H1 (cell line): ENCODE measurements at regions not wholly inside any gene's neighbourhood (a gene's known extent, or its start where the extent isn't known, plus 50 kb on each side); places are given as distances from the start of the nearest gene placed in this dataset.

Experiments
- CTCF ChIA-PET: fragments of 300-600 bp; sonication (Branson Sonifier 250); formaldehyde crosslinking; loops from one replicate; lab custom pipeline; 2021; ENCODE audit not compliant: partially characterized antibody; lab: Charles Lee
- POLR2A ChIA-PET: fragments of 300-600 bp; sonication (Branson Sonifier 250); formaldehyde crosslinking; loops from one replicate; lab custom pipeline; 2021; ENCODE audit warnings: inconsistent platforms; ENCODE audit not compliant: partially characterized antibody; lab: Charles Lee
- DNase-seq, 2 experiments: peaks; one replicate each; pipeline versions ENCODE4 v3.0.0 to v3.0.0-alpha.2; 2010 to 2022; ENCODE audit warnings: low spot score in 2 of 2, low read depth in 1 of 2, mixed read lengths in 1 of 2
- FAIRE-seq: peaks from 2 replicates; lab custom pipeline; 2011; peaks lifted over from hg19 to GRCh38; lab: Jason Lieb, UNC
- H2AFZ ChIP-seq: 2 replicates; pipeline ENCODE4 v1.8.1; 2012; ENCODE audit warnings: low read length, inconsistent platforms
- H2AK5ac ChIP-seq: 2 replicates; pipeline ENCODE4 v1.6.1; 2013; ENCODE audit warnings: low read depth, low read length
- H2BK120ac ChIP-seq: replicated peaks from 2 replicates; pipeline ENCODE3; 2013; ENCODE audit warnings: low read depth, low read length, inconsistent platforms
- H2BK12ac ChIP-seq: 2 replicates; pipeline ENCODE4 v1.6.1; 2013; ENCODE audit warnings: low read depth, low read length
- H2BK15ac ChIP-seq: 2 replicates; pipeline ENCODE4 v1.6.1; 2013; ENCODE audit warnings: low read length
- H2BK20ac ChIP-seq: 2 replicates; pipeline ENCODE4 v1.6.1; 2013; ENCODE audit warnings: low read length
- H2BK5ac ChIP-seq: 2 replicates; pipeline ENCODE4 v1.6.1; 2013; ENCODE audit warnings: low read depth, low read length
- H3K14ac ChIP-seq: 2 replicates; pipeline ENCODE4 v1.6.1; 2013; ENCODE audit warnings: inconsistent platforms; ENCODE audit not compliant: insufficient read length
- H3K18ac ChIP-seq: 2 replicates; pipeline ENCODE4 v1.6.1; 2013; ENCODE audit warnings: low read length; ENCODE audit errors: extremely low read depth
- H3K23ac ChIP-seq: 2 replicates; pipeline ENCODE4 v1.6.1; 2013; ENCODE audit warnings: inconsistent platforms; ENCODE audit not compliant: insufficient read length
- H3K23me2 ChIP-seq: 2 replicates; pipeline ENCODE4 v1.6.1; 2013; ENCODE audit warnings: low read depth, low read length
- H3K27ac ChIP-seq: 2 replicates; pipeline ENCODE4 v1.6.1; 2011; ENCODE audit warnings: low read depth, low read length, inconsistent platforms
- H3K27me3 ChIP-seq, 4 experiments: replicated peaks in 1 of 4; 1 replicate in 1 of 4; 2 replicates in 3 of 4; pipeline versions ENCODE4 v1.6.1 to v1.8.1; 2011 to 2013; ENCODE audit warnings: low read length in 3 of 4, mild to moderate bottlenecking in 3 of 4, inconsistent platforms in 2 of 4, mixed read lengths in 2 of 4, moderate library complexity in 1 of 4; ENCODE audit not compliant: control insufficient read depth in 3 of 4, insufficient read depth in 3 of 4; ENCODE audit errors: extremely low read depth in 1 of 4
- H3K36me3 ChIP-seq, 4 experiments: 2 replicates each; pipeline versions ENCODE4 v1.6.1 to v1.8.1; 2011 to 2013; ENCODE audit warnings: mild to moderate bottlenecking in 4 of 4, low read length in 3 of 4, moderate library complexity in 2 of 4, control low read depth in 1 of 4, inconsistent platforms in 1 of 4; ENCODE audit not compliant: insufficient read depth in 4 of 4, control insufficient read depth in 2 of 4
- H3K4ac ChIP-seq: replicated peaks from 2 replicates; pipeline ENCODE3; 2013; ENCODE audit warnings: low read length, low read depth, mixed read lengths, inconsistent platforms; ENCODE audit not compliant: insufficient read length
- H3K4me1 ChIP-seq, 4 experiments: replicated peaks in 1 of 4; 1 replicate in 1 of 4; 2 replicates in 3 of 4; pipeline versions ENCODE4 v1.6.1 to v1.8.1; 2011 to 2013; ENCODE audit warnings: low read length in 3 of 4, inconsistent platforms in 2 of 4, mixed read lengths in 1 of 4; ENCODE audit not compliant: insufficient read depth in 4 of 4, control insufficient read depth in 3 of 4
- H3K4me2 ChIP-seq, 2 experiments: 2 replicates each; pipeline versions ENCODE4 v1.6.1 to v1.8.1; 2011 to 2013; ENCODE audit warnings: low read depth in 2 of 2, low read length in 2 of 2, control low read depth in 1 of 2, inconsistent platforms in 1 of 2, mild to moderate bottlenecking in 1 of 2; ENCODE audit not compliant: insufficient read depth in 1 of 2
- H3K4me3 ChIP-seq, 4 experiments: fragments of 200-600, 300-600 bp in 1 of 4; sonication (generic), shearing (Covaris generic), sonication (Bioruptor Twin) in 1 of 4; 2 replicates each; pipeline versions ENCODE4 v1.5.1 to v1.8.1; 2011 to 2016; ENCODE audit warnings: low read length in 4 of 4, low read depth in 3 of 4, control low read depth in 2 of 4, inconsistent platforms in 2 of 4, mild to moderate bottlenecking in 2 of 4, mixed read lengths in 1 of 4, moderate library complexity in 1 of 4; ENCODE audit not compliant: insufficient read depth in 2 of 4; ENCODE audit errors: extremely low read depth in 1 of 4
- H3K56ac ChIP-seq: replicated peaks from 2 replicates; pipeline ENCODE3; 2013; ENCODE audit warnings: low read depth, mild to moderate bottlenecking, mixed read lengths, low read length, inconsistent platforms; ENCODE audit not compliant: insufficient read length
- H3K79me1 ChIP-seq: 2 replicates; pipeline ENCODE4 v1.6.1; 2013; ENCODE audit warnings: low read depth, low read length, control low read depth
- H3K79me2 ChIP-seq, 2 experiments: 2 replicates each; pipeline versions ENCODE4 v1.6.1 to v1.8.1; 2012 to 2013; ENCODE audit warnings: low read length in 2 of 2, mild to moderate bottlenecking in 2 of 2, inconsistent platforms in 1 of 2; ENCODE audit not compliant: insufficient read depth in 2 of 2, control insufficient read depth in 1 of 2
- H3K9ac ChIP-seq, 4 experiments: replicated peaks in 1 of 4; 1 replicate in 1 of 4; 2 replicates in 3 of 4; pipeline versions ENCODE4 v1.6.1 to v1.8.1; 2011 to 2013; ENCODE audit warnings: low read depth in 3 of 4, low read length in 3 of 4, control low read depth in 2 of 4, mild to moderate bottlenecking in 2 of 4, moderate library complexity in 2 of 4, inconsistent platforms in 1 of 4; ENCODE audit errors: extremely low read depth in 1 of 4
- H3K9me3 ChIP-seq, 2 experiments: 2 replicates each; pipeline versions ENCODE4 v1.6.1 to v1.8.1; 2012 to 2013; ENCODE audit warnings: mild to moderate bottlenecking in 2 of 2, moderate library complexity in 2 of 2, control low read depth in 1 of 2, inconsistent platforms in 1 of 2, low read depth in 1 of 2, low read length in 1 of 2, mixed read lengths in 1 of 2; ENCODE audit not compliant: insufficient read depth in 2 of 2
- H4K20me1 ChIP-seq, 2 experiments: replicated peaks in 1 of 2; 2 replicates each; pipeline versions ENCODE3 to v1.8.1; 2011 to 2013; ENCODE audit warnings: inconsistent platforms in 2 of 2, low read length in 2 of 2, mild to moderate bottlenecking in 1 of 2; ENCODE audit not compliant: insufficient read depth in 2 of 2, control insufficient read depth in 1 of 2
- H4K5ac ChIP-seq: 2 replicates; pipeline ENCODE4 v1.6.1; 2013; ENCODE audit warnings: low read length, low read depth, mixed read lengths, inconsistent platforms; ENCODE audit not compliant: insufficient read length
- H4K8ac ChIP-seq: 2 replicates; pipeline ENCODE4 v1.8.0; 2013; ENCODE audit warnings: mild to moderate bottlenecking, moderate library complexity, low read length, inconsistent platforms; ENCODE audit not compliant: insufficient read depth; ENCODE audit errors: extremely low read depth
- H4K91ac ChIP-seq: replicated peaks from 2 replicates; pipeline ENCODE3; 2013; ENCODE audit warnings: low read length, mixed read lengths, inconsistent platforms; ENCODE audit not compliant: insufficient read length
- ASH2L ChIP-seq: fragments of 200-600, 300-600 bp; sonication (generic); IDR thresholded peaks from one replicate; pipeline ENCODE4 v1.7.1; 2017; ENCODE audit warnings: low read length
- CHD1 ChIP-seq: IDR thresholded peaks from 2 replicates; pipeline ENCODE4 v1.6.1; 2012; ENCODE audit warnings: low read depth, low read length, improper control_type of control experiment
- EZH2 ChIP-seq: fragments of 200-600 bp; sonication (generic); IDR thresholded peaks from 2 replicates; pipeline ENCODE4 v1.7.1; 2012; ENCODE audit warnings: low read depth, mild to moderate bottlenecking, moderate library complexity, low read length, inconsistent platforms; ENCODE audit not compliant: severe bottlenecking
- FOSL1 ChIP-seq: IDR thresholded peaks from 2 replicates; pipeline ENCODE4 v1.6.1; 2011; ENCODE audit warnings: mild to moderate bottlenecking, low read depth, low read length, moderate library complexity; ENCODE audit not compliant: insufficient read depth
- GABPA ChIP-seq: IDR thresholded peaks from 2 replicates; pipeline ENCODE4 v1.6.1; 2011; ENCODE audit warnings: mild to moderate bottlenecking, low read length, moderate library complexity, borderline replicate concordance; ENCODE audit not compliant: insufficient read depth
- HDAC6 ChIP-seq: IDR thresholded peaks from one replicate; pipeline ENCODE4 v1.7.1; 2012; ENCODE audit warnings: low read depth, mild to moderate bottlenecking, inconsistent platforms, low read length, moderate library complexity
- KDM1A ChIP-seq: fragments of 200-600, 300-600 bp; sonication (generic); IDR thresholded peaks from 2 replicates; pipeline ENCODE4 v1.7.1; 2016; ENCODE audit warnings: mild to moderate bottlenecking, low read length, borderline replicate concordance
- KDM5A ChIP-seq: fragments of 200-600 bp; IDR thresholded peaks from 2 replicates; pipeline ENCODE4 v1.7.1; 2012; ENCODE audit warnings: mild to moderate bottlenecking, low read length, inconsistent platforms, mixed read lengths
- RBBP5 ChIP-seq: IDR thresholded peaks from 2 replicates; pipeline ENCODE4 v1.7.1; 2012; ENCODE audit warnings: low read depth, mild to moderate bottlenecking, inconsistent platforms, low read length, moderate library complexity, borderline replicate concordance
- RNF2 ChIP-seq: fragments of 200-900, 300-1000 bp; sonication (generic); IDR thresholded peaks from 2 replicates; pipeline ENCODE4 v1.7.1; 2016; ENCODE audit warnings: borderline replicate concordance, low read depth, mild to moderate bottlenecking, antibody characterized with exemption, low read length; ENCODE audit not compliant: poor library complexity, severe bottlenecking; ENCODE audit errors: missing control alignments
- SP4 ChIP-seq: IDR thresholded peaks from 2 replicates; pipeline ENCODE4 v1.6.1; 2012; ENCODE audit warnings: low read length, inconsistent platforms
- TAF7 ChIP-seq: optimal IDR thresholded peaks from 2 replicates; pipeline ENCODE3; 2011; ENCODE audit warnings: low read depth, mild to moderate bottlenecking, inconsistent platforms, low read length, moderate library complexity, borderline replicate concordance
- YY1 ChIP-seq: IDR thresholded peaks from 2 replicates; pipeline ENCODE4 v1.6.1; 2011; ENCODE audit warnings: low read depth, mild to moderate bottlenecking, low read length
- WGBS, 2 experiments: shearing (Covaris generic) in 1 of 2; methylation state at CpG; one replicate each; pipeline versions ENCODE4 v1.1.6 to v1.1.7; 2013 to 2015; ENCODE audit warnings: low lambda C conversion rate in 2 of 2, mixed read lengths in 2 of 2, inconsistent platforms in 1 of 2, low coverage in 1 of 2, missing lambda C conversion rate in 1 of 2; ENCODE audit not compliant: insufficient replicate concordance in 2 of 2, insufficient coverage in 1 of 2, insufficient read length in 1 of 2; ENCODE audit errors: extremely low coverage in 1 of 2, missing lambda C conversion rate in 1 of 2; 5-methylcytosine and 5-hydroxymethylcytosine counted together
- TF ChIP-seq, protein P1 (sequence below): IDR thresholded peaks from 2 replicates; pipeline ENCODE4 v1.6.1; 2011; ENCODE audit warnings: low read length, improper control_type of control experiment

- Histone ChIP-seq H2BK20ac (no peak overlapping the region), H3K4me3 (no peak overlapping the region), H3K4ac (no peak overlapping the region), H3K56ac (no peak overlapping the region), H3K18ac (no peak overlapping the region), H3K4me2 (no peak overlapping the region), H2BK120ac (no peak overlapping the region), H3K27me3 (no peaks in the 10 kb centered on the region), H3K4me1 (no peaks in the 10 kb centered on the region), H2AFZ (no peak overlapping the region), H4K8ac (no peak overlapping the region), H3K14ac (no peak overlapping the region), H2BK5ac (no peak overlapping the region), H4K91ac (no peak overlapping the region), H3K23me2 (no peaks in the 10 kb centered on the region), H2BK12ac (no peak overlapping the region), H2AK5ac (no peak overlapping the region), H4K5ac (no peak overlapping the region), H3K27ac (no peak overlapping the region), H3K23ac (no peak overlapping the region), H4K20me1 (no peaks in the 10 kb centered on the region), H3K9ac (no peak overlapping the region), H2BK15ac (no peak overlapping the region), H3K79me1 (no peaks in the 10 kb centered on the region), H3K79me2 (no peaks in the 10 kb centered on the region), H3K36me3 (no peaks in the 10 kb centered on the region), H3K9me3 (no peaks in the 10 kb centered on the region)
- 87% methylated on average over 1 of the region's 1 CpG; no CpG with 5 or more reads in 1 of the 2 experiments for WGBS, 2 experiments
- CTCF ChIA-PET, result no interaction called here
- no peak for FAIRE-seq
- DNase-seq, result no peak
- POLR2A ChIA-PET, result no interaction called here
- TF ChIP-seq ASH2L (no peak), TAF7 (no peak), KDM5A (no peak), SP4 (no peak), HDAC6 (no peak), CHD1 (no peak), YY1 (no peak), FOSL1 (no peak), GABPA (no peak), EZH2 (no peak), RNF2 (no peak), RBBP5 (no peak), KDM1A (no peak)
- TF ChIP-seq, protein P1, sequence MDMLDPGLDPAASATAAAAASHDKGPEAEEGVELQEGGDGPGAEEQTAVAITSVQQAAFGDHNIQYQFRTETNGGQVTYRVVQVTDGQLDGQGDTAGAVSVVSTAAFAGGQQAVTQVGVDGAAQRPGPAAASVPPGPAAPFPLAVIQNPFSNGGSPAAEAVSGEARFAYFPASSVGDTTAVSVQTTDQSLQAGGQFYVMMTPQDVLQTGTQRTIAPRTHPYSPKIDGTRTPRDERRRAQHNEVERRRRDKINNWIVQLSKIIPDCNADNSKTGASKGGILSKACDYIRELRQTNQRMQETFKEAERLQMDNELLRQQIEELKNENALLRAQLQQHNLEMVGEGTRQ, result no peak
Measured at GRCh38 chr3:132984181-132984580, 54.0 kb upstream of the TMEM108 start.
